ENCODE measurements at regions not wholly inside any gene's neighbourhood (a gene's known extent, or its start where the extent isn't known, plus 50 kb on each side); places are given as distances from the start of the nearest gene placed in this dataset.

- TF ChIP-seq CTCF (IDR thresholded peaks at IDR 0.05) = no peak
- TF ChIP-seq POLR2A (IDR thresholded peaks at IDR 0.05) = no peak
Observed at GRCh38 chr7:125119559-125120115, 190.0 kb upstream of the POT1 start.
